Epithelial cell of esophagus (primary cell): ENCODE measurements at regions not wholly inside any gene's neighbourhood (a gene's known extent, or its start where the extent isn't known, plus 50 kb on each side); places are given as distances from the start of the nearest gene placed in this dataset.
"Not testable (repeated sequence)": the region's sequence is repeated elsewhere in the genome, so short reads cannot be mapped to it uniquely, and the experiment has no call there.

Source experiments
- DNase-seq: peaks from one replicate; pipeline ENCODE4 v3.0.0; 2010; ENCODE audit warnings: low read depth
- H3K4me3 ChIP-seq: 2 replicates; pipeline ENCODE4 v1.5.1; 2011; ENCODE audit warnings: mild to moderate bottlenecking, low read length, control low read depth
- TF ChIP-seq, protein P1 (sequence below): IDR thresholded peaks from 2 replicates; pipeline ENCODE4 v1.5.1; 2011; ENCODE audit warnings: low read depth, mild to moderate bottlenecking, low read length, control low read depth, inconsistent platforms; ENCODE audit not compliant: insufficient read depth; ENCODE audit errors: missing control alignments

DNA sequence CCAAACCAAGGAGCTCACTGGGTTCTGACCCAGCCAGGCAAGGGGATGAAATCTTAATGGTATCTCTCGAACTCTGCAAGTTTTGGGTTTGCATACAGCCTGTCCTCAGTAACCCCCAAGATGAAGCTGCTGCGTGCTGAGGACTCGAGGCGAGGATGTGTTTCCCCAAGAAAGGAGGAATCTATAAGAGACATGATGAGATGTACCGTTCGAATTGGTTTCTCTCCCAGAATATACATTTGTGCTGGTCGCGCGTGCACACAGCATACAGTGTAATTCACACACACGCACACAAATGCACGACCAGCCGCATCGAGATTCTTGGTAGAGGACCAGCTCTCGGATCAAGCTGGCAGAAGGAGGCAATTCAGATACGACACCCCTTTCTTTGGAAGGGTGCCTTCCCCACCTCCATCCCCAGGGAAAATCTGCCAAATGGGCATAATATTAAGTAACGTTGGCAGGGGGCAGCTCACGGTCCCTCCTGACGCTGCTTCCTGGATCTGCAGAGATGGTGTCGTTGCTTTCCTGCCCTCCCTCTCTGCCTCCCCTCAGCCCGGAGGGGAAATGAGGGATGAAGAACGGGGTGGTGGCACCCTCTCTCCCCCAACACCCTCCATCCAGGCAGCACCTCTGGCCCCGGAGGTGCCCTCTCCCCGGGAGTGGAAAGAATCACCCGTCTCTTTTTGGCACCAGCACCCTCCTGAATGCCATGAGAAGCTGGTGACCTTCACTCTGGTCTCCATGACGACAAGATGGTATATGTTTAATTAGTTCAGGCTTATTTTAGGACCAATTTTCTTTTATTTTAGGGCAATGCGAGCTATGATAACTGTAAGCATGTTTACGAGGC is 310.2 kb downstream of the ZNF536 start:
- DNase-seq, result no peak
- TF ChIP-seq, protein P1, sequence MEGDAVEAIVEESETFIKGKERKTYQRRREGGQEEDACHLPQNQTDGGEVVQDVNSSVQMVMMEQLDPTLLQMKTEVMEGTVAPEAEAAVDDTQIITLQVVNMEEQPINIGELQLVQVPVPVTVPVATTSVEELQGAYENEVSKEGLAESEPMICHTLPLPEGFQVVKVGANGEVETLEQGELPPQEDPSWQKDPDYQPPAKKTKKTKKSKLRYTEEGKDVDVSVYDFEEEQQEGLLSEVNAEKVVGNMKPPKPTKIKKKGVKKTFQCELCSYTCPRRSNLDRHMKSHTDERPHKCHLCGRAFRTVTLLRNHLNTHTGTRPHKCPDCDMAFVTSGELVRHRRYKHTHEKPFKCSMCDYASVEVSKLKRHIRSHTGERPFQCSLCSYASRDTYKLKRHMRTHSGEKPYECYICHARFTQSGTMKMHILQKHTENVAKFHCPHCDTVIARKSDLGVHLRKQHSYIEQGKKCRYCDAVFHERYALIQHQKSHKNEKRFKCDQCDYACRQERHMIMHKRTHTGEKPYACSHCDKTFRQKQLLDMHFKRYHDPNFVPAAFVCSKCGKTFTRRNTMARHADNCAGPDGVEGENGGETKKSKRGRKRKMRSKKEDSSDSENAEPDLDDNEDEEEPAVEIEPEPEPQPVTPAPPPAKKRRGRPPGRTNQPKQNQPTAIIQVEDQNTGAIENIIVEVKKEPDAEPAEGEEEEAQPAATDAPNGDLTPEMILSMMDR, result no peak
- H3K4me3 ChIP-seq, result no peak overlapping the region

DNA sequence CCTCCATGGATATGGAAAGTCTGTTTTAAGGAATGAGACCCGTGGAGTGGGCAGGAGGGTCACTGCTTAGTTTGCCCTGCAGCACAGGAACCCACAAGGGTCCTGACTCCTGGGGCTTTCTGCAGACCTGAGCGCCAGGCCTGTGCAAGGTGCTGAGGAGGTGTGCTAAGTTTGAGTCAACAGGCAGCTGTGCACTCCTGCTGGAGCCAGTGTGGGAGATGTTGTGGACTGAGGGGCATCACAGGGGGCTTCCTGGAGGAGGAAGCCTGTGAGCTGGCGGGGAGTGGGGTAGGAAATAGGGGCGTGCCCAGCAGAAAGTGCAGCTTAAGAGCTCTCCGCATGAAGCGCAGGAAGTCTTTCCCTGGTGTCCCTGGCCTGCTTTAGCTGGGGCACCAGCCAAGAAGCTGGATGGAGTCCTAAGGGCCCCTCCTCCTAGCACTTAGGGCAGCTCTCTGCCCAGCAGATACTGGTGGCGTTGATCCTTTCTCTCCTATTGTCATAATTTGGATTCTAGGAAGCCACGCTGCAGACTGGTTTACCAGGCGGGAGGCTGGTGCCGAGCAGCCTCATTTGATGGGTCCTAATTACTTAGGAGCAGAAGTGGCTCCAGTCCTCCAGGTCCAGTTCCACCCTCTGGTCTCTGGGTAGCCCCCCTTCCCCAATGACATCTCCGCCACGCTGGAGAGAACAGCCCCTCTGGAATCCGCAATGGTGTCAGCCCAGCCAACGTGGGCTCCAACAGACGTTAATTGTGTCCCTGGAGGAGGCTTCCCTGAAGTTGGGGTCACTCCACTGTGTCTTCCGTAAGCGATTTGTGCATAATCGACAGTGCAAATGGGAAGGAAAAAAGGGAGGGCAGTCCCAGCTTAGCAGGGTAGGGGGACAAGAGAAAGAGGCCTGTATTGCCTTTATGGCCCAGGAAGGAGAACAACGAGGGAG is 309.2 kb downstream of the ZNF536 start:
- no peak for DNase-seq
- TF ChIP-seq, protein P1, result no peak
- no peak overlapping the region for H3K4me3 ChIP-seq

DNA sequence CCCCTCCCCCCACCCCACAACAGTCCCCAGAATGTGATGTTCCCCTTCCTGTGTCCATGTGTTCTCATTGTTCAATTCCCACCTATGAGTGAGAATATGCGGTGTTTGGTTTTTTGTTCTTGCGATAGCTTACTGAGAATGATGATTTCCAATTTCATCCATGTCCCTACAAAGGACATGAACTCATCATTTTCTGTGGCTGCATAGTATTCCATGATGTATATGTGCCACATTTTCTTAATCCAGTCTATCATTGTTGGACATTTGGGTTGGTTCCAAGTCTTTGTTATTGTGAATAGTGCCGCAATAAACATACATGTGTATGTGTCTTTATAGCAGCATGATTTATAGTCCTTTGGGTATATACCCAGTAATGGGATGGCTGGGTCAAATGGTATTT is 308.2 kb downstream of the ZNF536 start:
- not testable (repeated sequence) for DNase-seq, H3K4me3 ChIP-seq

DNA sequence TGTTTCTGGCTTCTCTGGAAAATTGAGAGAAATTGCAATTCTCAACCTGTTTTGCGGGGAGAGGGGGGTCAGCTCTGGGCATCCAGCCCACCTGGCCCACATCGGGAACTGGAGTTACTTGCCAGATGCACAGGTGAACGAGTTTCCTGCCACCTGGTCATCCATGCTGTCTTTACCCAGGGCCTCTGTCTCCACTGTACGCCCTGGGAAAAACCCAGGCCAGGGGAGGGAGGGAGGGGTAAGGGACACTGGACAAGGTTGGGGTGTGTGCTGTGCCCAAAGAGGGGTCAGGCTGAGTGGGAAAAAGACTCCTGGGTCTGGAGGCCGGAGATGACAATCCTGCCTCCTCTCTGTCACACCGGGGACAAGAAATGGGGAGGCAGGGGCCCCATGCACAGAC is 307.6 kb downstream of the ZNF536 start:
- TF ChIP-seq, protein P1, result no peak
- no peak for DNase-seq

DNA sequence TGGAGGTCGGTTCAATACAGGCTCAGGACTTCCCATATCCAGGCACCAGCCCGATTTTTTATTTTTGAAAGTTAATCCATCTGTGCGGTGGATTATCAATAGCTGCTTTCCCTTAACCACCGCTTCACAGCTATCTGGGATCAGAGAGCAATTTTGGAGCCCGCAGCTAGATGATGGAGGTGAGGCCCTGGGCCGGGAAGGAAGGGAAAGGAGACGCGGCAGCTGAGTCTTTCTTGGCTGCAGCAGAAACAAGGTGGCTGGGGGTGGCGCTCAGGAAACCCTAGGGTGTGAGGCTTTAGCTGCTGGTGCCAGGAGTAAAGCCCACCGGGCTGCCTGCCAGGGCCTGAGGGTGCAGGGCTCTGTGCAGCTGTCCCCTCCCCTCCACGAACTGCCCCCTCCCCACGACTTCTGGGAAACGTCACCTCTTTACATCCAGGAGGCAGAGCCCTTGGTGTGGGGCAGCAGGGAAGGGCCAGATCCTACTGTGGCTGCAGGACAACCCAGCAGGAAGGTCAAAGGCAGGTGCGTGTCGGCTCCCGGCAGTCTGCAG is 307.0 kb downstream of the ZNF536 start:
- no peak overlapping the region for H3K4me3 ChIP-seq
- DNase-seq, result no peak
- TF ChIP-seq, protein P1, result no peak

More for the DNA sequence above, 307.6 kb downstream of the ZNF536 start:
- no peak overlapping the region for H3K4me3 ChIP-seq

DNA sequence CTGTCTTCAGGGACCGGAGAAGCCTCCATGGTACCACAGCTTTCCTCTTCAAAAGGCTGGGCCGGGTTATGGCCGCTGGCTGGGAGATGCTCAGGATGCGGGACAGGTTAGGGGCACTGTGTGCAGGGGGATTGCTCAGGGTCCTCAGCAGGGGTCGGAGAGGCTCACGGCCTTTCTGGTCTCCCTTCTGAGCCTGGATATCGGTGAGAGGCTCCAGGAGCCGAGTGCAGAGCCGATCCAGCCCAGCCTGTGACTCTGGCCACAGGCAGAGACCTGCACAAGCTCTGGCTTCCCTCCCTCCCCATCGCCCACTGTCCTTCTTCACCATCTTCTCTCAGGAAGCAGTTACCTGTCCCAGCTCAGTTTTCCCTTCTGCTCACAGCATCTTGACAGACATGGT is 306.0 kb downstream of the ZNF536 start:
- H3K4me3 ChIP-seq, result no peak overlapping the region

DNA sequence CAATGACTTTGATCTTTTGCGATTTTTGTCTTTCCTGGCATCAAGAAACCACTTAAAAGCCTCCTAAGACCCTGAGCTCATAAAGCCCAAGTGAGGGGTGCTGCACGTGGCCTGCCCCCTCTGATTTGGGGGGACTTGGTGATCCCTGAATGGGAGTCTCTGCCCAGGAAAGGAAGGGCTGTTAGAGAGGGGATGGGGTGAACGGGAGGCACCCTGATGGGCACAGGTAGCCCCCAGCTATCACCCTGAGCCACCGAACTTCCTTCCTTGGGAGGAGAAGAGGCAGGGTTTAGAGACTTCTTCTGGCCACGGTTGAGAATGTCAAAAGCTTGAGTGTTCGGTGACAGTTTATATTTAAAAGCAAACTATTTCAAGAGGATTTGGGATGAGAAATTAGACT is 305.5 kb downstream of the ZNF536 start:
- TF ChIP-seq, protein P1, result no peak
- no peak for DNase-seq
- H3K4me3 ChIP-seq, result no peak overlapping the region

More for the DNA sequence above, 306.0 kb downstream of the ZNF536 start:
- no peak for DNase-seq
- TF ChIP-seq, protein P1, result no peak
